ENCODE measurements at regions not wholly inside any gene's neighbourhood (a gene's known extent, or its start where the extent isn't known, plus 50 kb on each side); places are given as distances from the start of the nearest gene placed in this dataset.

DNA sequence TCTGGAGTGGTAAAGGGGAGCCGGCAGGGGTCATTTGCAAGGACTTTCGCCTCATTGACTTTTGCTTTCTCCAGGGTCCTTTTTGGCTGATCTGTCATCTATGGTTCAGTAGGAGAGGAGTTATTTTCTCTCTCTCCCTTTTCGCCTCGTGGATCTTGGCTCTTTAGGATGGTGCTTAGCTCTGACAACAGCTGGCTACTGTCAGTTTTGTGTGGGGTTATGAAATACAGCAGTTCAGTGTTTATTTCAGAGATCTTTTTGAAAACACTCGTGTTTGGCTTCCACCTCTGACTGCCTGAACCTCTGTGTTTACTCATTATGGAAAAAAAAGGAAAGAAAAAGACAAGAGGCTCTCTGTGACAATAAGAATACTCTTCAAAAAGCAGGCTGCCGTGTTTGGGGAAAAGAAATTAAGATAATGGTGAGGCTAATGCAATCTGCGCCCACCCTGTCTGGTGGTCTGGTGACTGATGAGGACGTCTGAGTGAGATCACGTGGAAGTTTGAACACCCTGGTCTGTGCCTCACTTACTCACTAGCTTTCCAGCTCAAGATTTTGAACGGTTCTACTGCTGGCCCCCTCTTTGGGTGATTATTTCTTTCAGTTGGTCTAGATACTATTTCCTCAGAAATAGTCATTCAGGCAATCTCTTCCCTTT, 567.7 kb downstream of the CAAP1 start:
- TF ChIP-seq GATA3 (IDR thresholded peaks at IDR 0.05; ENCODE audit: low read depth, low read length) (no peak), GATA2 (IDR thresholded peaks at IDR 0.05; ENCODE audit: low read depth, low read length) (no peak)
